Thoracic aorta (tissue), 2 donors: ENCODE measurements at regions not wholly inside any gene's neighbourhood (a gene's known extent, or its start where the extent isn't known, plus 50 kb on each side); places are given as distances from the start of the nearest gene placed in this dataset.
A peak's percentile ranks its signal among the peaks of the same experiment; 100 is the strongest.

Experiments
- ATAC-seq: fragments of 150-250 bp; one replicate; pipeline ENCODE4 v1.8.0; 2017; ENCODE audit warnings: low read depth; ENCODE audit not compliant: insufficient number of reproducible peaks, low FRiP score
- DNase-seq: peaks from one replicate; pipeline ENCODE4 v3.0.0-alpha.2; 2020; ENCODE audit warnings: low spot score
- H3K27ac ChIP-seq, 2 donors: fragments of 200-600 bp; sonication (generic); 1 replicate in 1 of 2; 2 replicates in 1 of 2; pipeline ENCODE4 v1.5.1; 2016; ENCODE audit warnings: mild to moderate bottlenecking in 2 of 2, moderate library complexity in 2 of 2
- H3K27me3 ChIP-seq: fragments of 200-600 bp; sonication (generic); replicated peaks from 2 replicates; pipeline ENCODE4 v1.6.0; 2016; ENCODE audit warnings: mild to moderate bottlenecking; ENCODE audit not compliant: insufficient read depth
- H3K36me3 ChIP-seq: fragments of 200-600 bp; sonication (generic); one replicate; pipeline ENCODE4 v1.5.1; 2016
- H3K4me1 ChIP-seq, 2 donors: fragments of 200-600 bp; sonication (generic); 1 replicate in 1 of 2; 2 replicates in 1 of 2; pipeline versions ENCODE4 v1.5.1 to v1.6.0; 2016; ENCODE audit warnings: low read depth in 2 of 2, mild to moderate bottlenecking in 1 of 2; ENCODE audit not compliant: control insufficient read depth in 1 of 2
- H3K4me3 ChIP-seq: fragments of 200-600 bp; sonication (generic); 2 replicates; pipeline ENCODE4 v1.5.1; 2016; ENCODE audit warnings: mild to moderate bottlenecking
- H3K9me3 ChIP-seq: fragments of 200-600 bp; sonication (generic); 2 replicates; pipeline ENCODE4 v1.5.1; 2016
- TF ChIP-seq, protein P1 (sequence below): fragments of 200-600 bp; sonication (generic); IDR thresholded peaks from one replicate; pipeline ENCODE4 v1.5.1; 2019; ENCODE audit warnings: antibody characterized with exemption

DNA sequence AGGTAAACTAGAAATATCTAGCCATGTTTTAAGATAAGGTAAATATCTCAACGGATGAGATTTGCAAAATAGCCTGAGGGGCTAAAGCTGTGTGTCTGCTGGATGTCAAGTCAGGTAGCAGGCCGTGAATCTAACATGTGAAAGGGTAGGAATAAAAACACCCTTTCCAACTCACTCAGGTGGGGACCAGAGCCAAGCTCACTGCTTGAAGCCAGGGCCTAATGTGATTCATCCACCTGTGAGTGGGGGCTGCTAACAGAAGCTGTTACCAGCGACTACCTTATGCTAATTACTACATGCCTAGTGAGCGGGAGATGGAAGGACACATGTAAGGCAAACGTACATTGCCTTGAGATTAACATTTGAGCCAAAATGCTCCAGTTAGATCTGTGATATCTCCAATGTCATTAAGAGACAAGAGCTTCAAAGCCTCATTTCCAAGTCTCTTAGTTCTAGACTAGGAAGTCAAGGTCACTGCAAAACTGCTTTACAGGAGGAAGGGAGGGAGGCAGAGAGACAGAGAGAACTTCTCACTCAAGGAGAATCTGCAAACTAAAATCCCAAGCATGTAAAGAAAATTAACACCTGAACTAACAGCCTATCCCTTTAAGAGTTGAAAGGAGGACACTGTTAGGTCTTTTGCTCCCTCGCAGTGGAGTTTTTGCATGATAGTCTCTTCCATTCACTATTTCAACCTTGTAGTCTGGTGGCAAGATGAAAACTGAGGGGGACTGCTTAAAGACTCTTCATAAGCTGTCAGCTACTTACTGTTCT is 141.6 kb upstream of the RPS23 start:
- no peaks in the 10 kb centered on the region for H3K36me3 ChIP-seq
- ATAC-seq = no peak
- no peak for DNase-seq
- H3K9me3 ChIP-seq = no peaks in the 10 kb centered on the region
- H3K27ac ChIP-seq = no peak overlapping the region
- TF ChIP-seq, protein P1, sequence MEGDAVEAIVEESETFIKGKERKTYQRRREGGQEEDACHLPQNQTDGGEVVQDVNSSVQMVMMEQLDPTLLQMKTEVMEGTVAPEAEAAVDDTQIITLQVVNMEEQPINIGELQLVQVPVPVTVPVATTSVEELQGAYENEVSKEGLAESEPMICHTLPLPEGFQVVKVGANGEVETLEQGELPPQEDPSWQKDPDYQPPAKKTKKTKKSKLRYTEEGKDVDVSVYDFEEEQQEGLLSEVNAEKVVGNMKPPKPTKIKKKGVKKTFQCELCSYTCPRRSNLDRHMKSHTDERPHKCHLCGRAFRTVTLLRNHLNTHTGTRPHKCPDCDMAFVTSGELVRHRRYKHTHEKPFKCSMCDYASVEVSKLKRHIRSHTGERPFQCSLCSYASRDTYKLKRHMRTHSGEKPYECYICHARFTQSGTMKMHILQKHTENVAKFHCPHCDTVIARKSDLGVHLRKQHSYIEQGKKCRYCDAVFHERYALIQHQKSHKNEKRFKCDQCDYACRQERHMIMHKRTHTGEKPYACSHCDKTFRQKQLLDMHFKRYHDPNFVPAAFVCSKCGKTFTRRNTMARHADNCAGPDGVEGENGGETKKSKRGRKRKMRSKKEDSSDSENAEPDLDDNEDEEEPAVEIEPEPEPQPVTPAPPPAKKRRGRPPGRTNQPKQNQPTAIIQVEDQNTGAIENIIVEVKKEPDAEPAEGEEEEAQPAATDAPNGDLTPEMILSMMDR = no peak
- peaks cover 6 to 50% of the 10 kb centered on the region in 2 donors for H3K4me1 ChIP-seq
- no peak overlapping the region for H3K4me3 ChIP-seq
- no peaks in the 10 kb centered on the region for H3K27me3 ChIP-seq

DNA sequence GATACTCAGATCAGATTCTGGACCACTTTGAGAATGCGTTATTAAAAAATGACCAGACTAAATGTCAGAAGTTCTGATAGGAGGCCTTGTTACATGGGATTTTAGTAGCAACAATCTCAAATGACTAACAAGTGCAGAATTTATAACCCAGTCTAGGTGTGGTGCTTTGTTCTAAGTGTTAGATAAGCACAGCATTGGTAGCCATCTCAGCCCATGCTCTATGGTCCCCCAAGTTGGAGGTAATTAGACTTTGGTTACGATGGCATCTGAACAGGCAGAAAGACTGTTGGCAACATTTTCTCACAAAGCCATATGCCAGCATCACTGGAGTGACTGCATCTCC is 140.4 kb upstream of the RPS23 start:
- no peak for DNase-seq

DNA sequence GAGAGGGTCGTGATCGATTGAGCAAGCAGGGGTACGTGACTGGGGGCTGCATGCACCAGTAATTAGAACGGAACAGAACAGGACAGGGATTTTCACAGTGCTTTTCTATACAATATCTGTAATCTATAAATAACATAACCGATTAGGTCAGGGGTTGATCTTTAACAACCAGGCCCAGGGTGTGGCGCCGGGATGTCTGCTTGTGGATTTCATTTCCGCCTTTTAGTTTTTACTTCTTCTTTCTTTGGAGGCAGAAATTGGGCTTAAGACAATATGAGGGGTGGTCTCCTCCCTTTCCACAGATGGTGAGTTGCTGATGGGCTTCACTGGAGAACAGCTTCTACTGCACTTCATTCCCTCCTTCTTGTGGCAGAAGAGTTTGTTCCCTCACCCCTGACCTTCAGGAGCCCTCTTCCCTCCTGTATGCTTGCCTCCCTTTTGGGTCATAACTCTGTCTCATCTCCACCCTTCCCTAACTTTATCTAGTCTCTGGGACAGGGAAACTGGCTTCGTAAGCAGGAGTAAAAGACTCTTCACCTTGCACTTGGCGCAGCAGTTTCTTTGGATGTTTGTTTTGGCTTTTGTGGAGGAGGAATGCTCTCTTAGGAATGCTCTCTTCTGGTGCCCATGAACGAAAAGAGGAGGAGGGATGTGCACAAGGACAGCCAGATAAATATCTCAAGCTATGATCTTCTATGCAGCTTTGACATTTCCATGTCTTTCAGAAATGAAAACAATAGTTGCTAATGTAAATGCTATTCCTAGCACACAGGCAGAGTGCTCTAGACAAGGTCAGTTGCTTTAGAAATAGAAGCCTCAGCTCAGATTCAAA is 139.8 kb upstream of the RPS23 start:
- Histone ChIP-seq H3K27me3 (no peaks in the 10 kb centered on the region), H3K9me3 (no peaks in the 10 kb centered on the region), H3K36me3 (no peaks in the 10 kb centered on the region), H3K27ac (no peak overlapping the region), H3K4me3 (no peak overlapping the region), H3K4me1 (peaks cover 10 to 48% of the 10 kb centered on the region in 2 donors)
- DNase-seq = no peak
- TF ChIP-seq, protein P1 = no peak
- no peak for ATAC-seq

More for the DNA sequence above, 140.4 kb upstream of the RPS23 start:
- peaks cover 10 to 46% of the 10 kb centered on the region in 2 donors for H3K4me1 ChIP-seq
- no peaks in the 10 kb centered on the region for H3K36me3 ChIP-seq
- H3K27ac ChIP-seq = no peak overlapping the region
- no peak for ATAC-seq
- no peaks in the 10 kb centered on the region for H3K9me3 ChIP-seq
- no peaks in the 10 kb centered on the region for H3K27me3 ChIP-seq
- TF ChIP-seq, protein P1 = no peak
- H3K4me3 ChIP-seq = no peak overlapping the region

DNA sequence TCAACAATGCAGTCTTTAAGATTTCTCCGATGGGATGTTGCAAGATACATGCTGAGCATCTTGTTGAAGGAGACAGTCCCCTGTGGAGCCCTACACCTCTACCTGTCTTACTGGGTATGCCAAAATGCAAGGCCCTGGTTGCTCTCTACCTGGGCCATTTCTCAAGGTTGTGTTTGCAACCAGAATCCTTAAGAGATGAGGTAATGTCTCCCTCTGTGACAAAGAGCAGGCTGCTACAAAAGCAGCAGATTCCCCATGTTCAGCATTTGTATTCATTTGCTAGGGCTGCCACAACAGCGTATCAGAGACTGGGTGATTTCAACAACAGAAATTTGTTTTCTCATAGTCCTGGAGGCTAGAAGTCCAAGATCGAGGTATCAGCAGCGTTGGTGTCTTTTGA is 138.4 kb upstream of the RPS23 start:
- ATAC-seq (no peak), DNase-seq (no peak)
- Histone ChIP-seq H3K4me1 (peaks cover 10 to 36% of the 10 kb centered on the region in 2 donors), H3K4me3 (no peak overlapping the region), H3K27ac (no peak overlapping the region), H3K27me3 (no peaks in the 10 kb centered on the region), H3K9me3 (no peaks in the 10 kb centered on the region), H3K36me3 (no peaks in the 10 kb centered on the region)
- TF ChIP-seq, protein P1 = no peak

DNA sequence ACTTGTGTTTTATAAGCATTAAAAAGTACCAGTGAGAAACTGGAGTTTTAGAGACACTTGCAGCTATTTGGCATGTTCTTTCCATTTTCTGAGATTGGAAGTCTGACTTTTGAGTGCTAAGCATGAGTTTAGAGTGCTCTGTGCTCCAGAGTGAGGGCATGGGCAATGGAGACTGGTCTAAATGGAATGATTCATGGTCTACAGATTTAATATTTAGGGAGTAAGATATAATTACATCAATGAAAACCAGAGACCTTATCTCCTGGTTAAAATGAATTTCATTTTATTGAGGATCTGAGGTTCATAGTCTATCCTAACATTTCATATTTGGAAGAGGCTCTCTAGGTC is 135.9 kb upstream of the RPS23 start:
- DNase-seq = no peak
- TF ChIP-seq, protein P1 = no peak
- Histone ChIP-seq H3K9me3 (no peaks in the 10 kb centered on the region), H3K4me3 (no peak overlapping the region), H3K27me3 (no peaks in the 10 kb centered on the region), H3K4me1 (peaks cover 10 to 27% of the 10 kb centered on the region in 2 donors), H3K27ac (peak overlapping the region in 1 of 2 donors; percentile 52), H3K36me3 (no peaks in the 10 kb centered on the region)
- no peak for ATAC-seq
